ENCODE measurements at regions not wholly inside any gene's neighbourhood (a gene's known extent, or its start where the extent isn't known, plus 50 kb on each side); places are given as distances from the start of the nearest gene placed in this dataset.

DNA sequence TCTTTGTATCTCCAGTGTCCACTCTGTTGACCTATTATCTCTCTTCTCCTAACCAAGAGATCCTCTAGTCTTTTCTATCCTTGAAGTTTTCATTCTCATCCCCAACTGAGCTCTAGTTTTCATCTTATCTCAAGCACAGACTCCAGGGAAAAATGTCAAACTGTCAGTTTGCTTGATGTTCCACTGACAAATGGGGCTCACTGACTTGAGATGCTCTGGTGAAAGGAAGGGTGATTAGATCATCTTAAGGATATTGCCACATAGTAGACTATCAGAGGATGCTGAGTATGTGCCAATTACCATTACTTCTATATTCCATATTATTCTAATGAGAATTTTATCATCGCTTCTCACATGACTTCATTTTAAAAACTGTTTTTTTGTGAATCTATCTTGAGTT is 2008.2 kb downstream of the ARAP2 start:
- no peak overlapping the region for H3K4me3 ChIP-seq (ENCODE audit: low read depth, low read length)
- TF ChIP-seq, protein P1, sequence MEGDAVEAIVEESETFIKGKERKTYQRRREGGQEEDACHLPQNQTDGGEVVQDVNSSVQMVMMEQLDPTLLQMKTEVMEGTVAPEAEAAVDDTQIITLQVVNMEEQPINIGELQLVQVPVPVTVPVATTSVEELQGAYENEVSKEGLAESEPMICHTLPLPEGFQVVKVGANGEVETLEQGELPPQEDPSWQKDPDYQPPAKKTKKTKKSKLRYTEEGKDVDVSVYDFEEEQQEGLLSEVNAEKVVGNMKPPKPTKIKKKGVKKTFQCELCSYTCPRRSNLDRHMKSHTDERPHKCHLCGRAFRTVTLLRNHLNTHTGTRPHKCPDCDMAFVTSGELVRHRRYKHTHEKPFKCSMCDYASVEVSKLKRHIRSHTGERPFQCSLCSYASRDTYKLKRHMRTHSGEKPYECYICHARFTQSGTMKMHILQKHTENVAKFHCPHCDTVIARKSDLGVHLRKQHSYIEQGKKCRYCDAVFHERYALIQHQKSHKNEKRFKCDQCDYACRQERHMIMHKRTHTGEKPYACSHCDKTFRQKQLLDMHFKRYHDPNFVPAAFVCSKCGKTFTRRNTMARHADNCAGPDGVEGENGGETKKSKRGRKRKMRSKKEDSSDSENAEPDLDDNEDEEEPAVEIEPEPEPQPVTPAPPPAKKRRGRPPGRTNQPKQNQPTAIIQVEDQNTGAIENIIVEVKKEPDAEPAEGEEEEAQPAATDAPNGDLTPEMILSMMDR (IDR thresholded peaks at IDR 0.05; ENCODE audit: borderline replicate concordance, insufficient read depth, low read depth, low read length), result no peak

DNA sequence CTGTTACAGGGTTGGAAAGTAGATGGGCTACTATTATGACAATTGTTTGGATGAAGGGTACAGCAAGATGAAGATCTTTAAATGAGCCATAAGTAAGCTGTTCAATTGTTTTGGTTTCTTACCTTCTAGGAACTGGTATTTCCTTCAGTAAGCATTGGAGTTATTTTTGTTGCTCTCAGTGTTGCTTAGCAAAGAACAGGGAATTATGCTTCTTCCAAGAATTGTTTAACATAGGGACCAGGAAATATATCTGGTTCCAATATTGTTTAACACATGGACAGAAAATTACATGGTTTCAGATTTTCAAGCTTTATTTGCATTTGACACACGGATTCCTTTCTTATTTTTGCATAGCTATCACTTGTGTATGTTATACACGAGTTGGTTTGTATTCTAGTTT is 1999.0 kb downstream of the ARAP2 start:
- TF ChIP-seq, protein P1 (IDR thresholded peaks at IDR 0.05; ENCODE audit: borderline replicate concordance, insufficient read depth, low read depth, low read length), result no peak
- no peak overlapping the region for H3K4me3 ChIP-seq (ENCODE audit: low read depth, low read length)

DNA sequence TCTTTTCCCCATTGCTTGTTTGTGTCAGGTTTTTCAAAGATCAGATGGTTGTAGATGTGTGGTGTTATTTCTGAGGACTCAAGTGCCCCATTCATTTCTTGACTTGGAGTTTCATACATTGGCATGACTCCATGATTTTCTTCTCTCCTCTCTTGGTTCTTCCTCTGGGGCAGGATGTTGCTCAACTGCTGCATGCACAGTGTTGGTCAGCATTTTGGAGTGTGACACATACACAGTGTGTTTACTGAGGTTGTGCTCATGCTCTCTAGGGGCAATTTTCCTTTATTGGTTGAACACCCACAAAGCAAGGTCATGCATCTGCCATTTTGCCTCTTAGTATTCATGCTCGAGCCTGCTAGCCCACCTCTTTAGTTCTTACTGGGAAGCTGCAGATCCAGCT is 1993.8 kb downstream of the ARAP2 start:
- H3K4me3 ChIP-seq (ENCODE audit: low read depth, low read length), result no peak overlapping the region
- TF ChIP-seq, protein P1 (IDR thresholded peaks at IDR 0.05; ENCODE audit: borderline replicate concordance, insufficient read depth, low read depth, low read length), result no peak

DNA sequence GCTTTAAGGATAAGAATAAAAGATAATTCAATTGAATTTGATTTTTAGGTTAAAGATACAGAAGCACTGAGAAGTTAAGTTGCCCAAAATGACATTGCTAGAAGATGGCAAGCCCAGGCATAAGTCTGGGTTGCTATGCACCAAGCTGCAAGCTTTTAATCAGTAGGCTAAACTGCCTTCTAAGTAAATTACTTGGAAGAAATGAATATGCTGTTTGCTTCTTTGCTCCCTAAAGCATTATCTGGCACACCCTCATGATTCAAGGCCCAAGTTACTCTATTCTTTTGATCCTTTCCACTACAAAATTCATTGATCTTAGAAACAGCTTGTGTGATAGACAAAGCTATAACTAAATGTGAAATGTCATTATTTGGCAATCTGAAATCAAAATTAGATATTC is 1991.1 kb downstream of the ARAP2 start:
- TF ChIP-seq, protein P1 (IDR thresholded peaks at IDR 0.05; ENCODE audit: borderline replicate concordance, insufficient read depth, low read depth, low read length), result no peak
- H3K4me3 ChIP-seq (ENCODE audit: low read depth, low read length), result no peak overlapping the region

DNA sequence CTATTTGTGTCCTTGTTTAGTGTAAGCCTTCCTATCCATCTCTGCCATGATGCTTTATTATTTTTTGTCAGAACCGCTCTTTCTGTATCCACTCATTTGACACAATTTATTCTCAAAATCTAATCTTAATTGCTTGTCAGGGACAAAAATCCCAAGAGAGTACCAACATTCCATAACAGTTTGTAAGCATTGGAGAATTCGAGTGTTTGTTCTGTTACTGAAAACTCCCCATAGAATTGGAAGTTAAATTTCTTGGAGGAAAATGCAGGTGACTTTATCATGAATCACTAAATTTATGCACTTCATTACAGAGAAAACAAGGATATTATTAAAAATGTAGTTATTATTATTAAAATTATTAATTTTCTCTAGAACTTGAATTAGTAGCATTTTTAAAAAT is 1986.1 kb downstream of the ARAP2 start:
- TF ChIP-seq, protein P1 (IDR thresholded peaks at IDR 0.05; ENCODE audit: borderline replicate concordance, insufficient read depth, low read depth, low read length), result no peak
- no peak overlapping the region for H3K4me3 ChIP-seq (ENCODE audit: low read depth, low read length)

DNA sequence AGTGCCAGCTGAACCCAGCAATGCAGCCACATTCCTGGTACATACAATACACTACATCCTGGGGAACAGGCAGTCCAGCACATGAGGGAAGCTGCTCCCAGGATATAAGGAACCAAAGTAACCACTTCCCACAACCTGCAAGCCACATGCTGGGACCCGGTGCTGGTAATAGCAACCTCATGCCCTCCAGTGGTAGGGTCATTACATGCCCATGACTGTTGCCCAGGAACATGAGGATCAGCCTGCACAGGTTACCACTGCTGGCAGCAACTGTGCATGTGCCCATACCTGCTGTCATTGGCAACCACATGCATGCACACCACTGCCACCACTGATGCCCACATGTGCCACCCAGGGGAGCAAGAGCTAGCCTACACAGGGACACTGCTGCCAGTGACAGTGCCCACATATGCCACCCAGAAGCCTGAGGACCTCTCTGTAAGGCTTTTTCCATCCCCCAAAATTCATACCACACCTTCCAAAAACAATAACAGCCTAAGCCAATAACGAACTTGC is 1982.5 kb downstream of the ARAP2 start:
- H3K4me3 ChIP-seq (ENCODE audit: low read depth, low read length), result no peak overlapping the region
- TF ChIP-seq, protein P1 (IDR thresholded peaks at IDR 0.05; ENCODE audit: borderline replicate concordance, insufficient read depth, low read depth, low read length), result no peak

DNA sequence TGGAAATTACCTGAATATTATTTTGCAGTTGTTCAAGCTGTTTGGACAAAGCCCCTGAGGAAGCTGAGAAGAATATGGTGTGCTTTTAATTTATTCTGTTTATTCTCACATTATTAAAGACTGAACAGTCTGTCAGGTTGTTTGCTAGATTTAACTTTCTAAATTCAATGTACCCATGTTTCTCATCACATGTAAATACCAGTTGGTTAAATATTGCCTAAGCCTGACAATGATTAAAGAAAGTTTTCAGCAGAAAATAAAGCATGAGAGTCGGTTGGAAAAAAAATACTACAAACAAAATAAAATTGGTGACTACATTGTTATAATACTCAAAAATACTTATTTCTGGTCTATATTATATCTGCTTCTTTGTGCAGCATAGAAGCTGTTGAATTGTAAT is 1974.7 kb downstream of the ARAP2 start:
- H3K4me3 ChIP-seq (ENCODE audit: low read depth, low read length), result no peak overlapping the region
- TF ChIP-seq, protein P1 (IDR thresholded peaks at IDR 0.05; ENCODE audit: borderline replicate concordance, insufficient read depth, low read depth, low read length), result no peak

All from GM12875 (cell line).